ENCODE measurements at regions not wholly inside any gene's neighbourhood (a gene's known extent, or its start where the extent isn't known, plus 50 kb on each side); places are given as distances from the start of the nearest gene placed in this dataset.

DNA sequence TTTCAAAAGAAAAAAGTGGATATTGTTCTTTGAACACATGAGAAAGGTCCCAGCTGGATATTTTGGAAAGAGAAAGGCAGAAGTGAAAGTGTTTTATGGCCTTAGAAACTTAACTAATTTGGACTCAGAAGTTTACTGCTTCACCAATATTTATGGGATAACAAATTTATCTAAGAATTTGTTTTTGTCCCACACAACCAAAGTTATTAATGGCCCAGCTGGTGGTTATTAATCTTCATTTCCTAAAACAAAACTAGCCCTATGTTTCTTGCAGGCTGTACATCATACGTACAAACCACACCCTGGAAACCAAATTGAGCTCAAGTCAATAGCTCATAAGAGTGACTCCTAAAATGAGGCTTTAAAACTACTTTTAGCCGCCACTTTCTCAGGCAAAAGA, 372.9 kb upstream of the LMCD1 start:
- TF ChIP-seq, protein P1, sequence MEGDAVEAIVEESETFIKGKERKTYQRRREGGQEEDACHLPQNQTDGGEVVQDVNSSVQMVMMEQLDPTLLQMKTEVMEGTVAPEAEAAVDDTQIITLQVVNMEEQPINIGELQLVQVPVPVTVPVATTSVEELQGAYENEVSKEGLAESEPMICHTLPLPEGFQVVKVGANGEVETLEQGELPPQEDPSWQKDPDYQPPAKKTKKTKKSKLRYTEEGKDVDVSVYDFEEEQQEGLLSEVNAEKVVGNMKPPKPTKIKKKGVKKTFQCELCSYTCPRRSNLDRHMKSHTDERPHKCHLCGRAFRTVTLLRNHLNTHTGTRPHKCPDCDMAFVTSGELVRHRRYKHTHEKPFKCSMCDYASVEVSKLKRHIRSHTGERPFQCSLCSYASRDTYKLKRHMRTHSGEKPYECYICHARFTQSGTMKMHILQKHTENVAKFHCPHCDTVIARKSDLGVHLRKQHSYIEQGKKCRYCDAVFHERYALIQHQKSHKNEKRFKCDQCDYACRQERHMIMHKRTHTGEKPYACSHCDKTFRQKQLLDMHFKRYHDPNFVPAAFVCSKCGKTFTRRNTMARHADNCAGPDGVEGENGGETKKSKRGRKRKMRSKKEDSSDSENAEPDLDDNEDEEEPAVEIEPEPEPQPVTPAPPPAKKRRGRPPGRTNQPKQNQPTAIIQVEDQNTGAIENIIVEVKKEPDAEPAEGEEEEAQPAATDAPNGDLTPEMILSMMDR (IDR thresholded peaks at IDR 0.05): no peak
- TF ChIP-seq POLR2A (IDR thresholded peaks at IDR 0.05): no peak
- Histone ChIP-seq H3K27ac (no peak overlapping the region), H3K4me3 (no peak overlapping the region), H3K36me3 (no peaks in the 10 kb centered on the region), H3K27me3 (no peaks in the 10 kb centered on the region), H3K4me1 (no peaks in the 10 kb centered on the region), H3K9me3 (peaks cover 0 to 9% (median 0%) of the 10 kb centered on the region in 12 donors)
- DNase-seq (no peak), ATAC-seq (no peak)
- intact Hi-C loops (cut with DNase I): no loop called here
- 33 to 39% (median 39%) methylated on average over 2 of the region's 2 CpGs for WGBS, 4 donors

DNA sequence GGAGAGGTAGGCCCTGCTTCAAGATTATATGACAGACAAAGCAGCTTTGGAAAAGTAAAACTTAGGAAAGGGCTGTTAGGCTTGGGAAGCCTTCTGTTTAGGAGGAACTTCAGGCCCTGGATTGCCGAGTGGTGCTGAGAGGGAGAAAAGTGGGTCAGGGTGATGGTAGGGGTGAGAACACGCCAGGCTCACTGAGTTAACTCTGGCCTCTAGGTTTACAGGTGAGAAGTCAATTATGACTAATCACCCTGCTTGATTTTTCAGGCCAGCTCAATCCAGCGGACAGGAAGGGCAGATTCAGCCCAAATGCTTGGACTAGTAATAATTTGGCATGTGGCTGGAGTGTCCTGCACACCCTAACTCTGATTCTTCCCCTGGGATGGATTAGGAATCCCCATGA, 365.1 kb upstream of the LMCD1 start:
- H3K27ac ChIP-seq: no peak overlapping the region
- H3K9me3 ChIP-seq: peaks cover 0 to 6% (median 0%) of the 10 kb centered on the region in 12 donors
- DNase-seq (no peak), ATAC-seq (no peak)
- no peaks in the 10 kb centered on the region for H3K4me1 ChIP-seq
- no peaks in the 10 kb centered on the region for H3K27me3 ChIP-seq
- no peaks in the 10 kb centered on the region for H3K36me3 ChIP-seq
- TF ChIP-seq, protein P1 (IDR thresholded peaks at IDR 0.05): no peak
- TF ChIP-seq POLR2A (IDR thresholded peaks at IDR 0.05): no peak
- no peak overlapping the region for H3K4me3 ChIP-seq
- 64 to 88% (median 72%) methylated on average over 3 of the region's 3 CpGs for WGBS, 4 donors
- intact Hi-C loops (cut with DNase I): no loop called here

DNA sequence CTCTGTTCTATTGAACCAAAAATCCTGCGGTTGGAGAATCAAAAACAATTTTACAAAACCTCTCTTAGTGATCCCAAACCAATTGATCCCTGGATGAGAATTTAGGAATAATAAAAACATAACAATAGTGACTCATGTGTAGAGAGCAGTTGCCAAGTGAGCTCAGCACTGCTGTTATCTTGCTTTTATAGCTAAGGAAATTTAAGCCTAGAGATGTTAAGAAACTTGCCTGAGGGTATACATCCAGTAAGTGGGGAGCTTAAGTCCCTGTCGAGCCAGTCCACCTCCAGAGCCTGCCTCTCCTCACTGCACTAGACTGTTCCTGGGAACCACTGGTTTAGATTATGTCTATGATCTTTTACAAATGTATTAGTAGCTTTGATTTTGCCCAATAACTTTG, 358.4 kb upstream of the LMCD1 start:
- intact Hi-C loops (cut with DNase I): no loop called here
- Histone ChIP-seq H3K4me1 (no peaks in the 10 kb centered on the region), H3K27ac (no peak overlapping the region), H3K4me3 (no peak overlapping the region), H3K9me3 (no peaks in the 10 kb centered on the region), H3K27me3 (no peaks in the 10 kb centered on the region), H3K36me3 (no peaks in the 10 kb centered on the region)
- 54 to 63% (median 58%) methylated on average over 2 of the region's 2 CpGs for WGBS, 4 donors
- no peak for TF ChIP-seq POLR2A (IDR thresholded peaks at IDR 0.05)
- TF ChIP-seq, protein P1 (IDR thresholded peaks at IDR 0.05): no peak
- DNase-seq: no peak
- no peak for ATAC-seq

DNA sequence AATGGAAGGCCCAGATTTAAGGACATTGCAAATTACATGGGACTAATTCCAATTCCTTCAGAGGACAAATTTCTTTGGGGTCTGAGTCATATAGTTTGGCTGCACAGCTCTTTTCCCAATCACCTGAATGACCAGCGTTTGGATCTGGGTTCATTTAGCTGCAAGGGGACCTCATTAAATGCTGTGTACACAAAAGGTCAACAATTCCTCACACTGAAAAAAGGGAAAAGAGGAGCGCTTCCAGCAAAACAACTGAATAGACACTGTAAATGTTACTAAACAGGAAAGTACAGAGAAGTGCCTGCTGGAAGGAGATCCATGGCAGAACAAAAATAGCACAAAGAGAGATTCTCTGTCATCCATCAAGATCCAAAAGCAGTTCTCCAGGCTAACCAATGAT, 356.0 kb upstream of the LMCD1 start:
- Histone ChIP-seq H3K27ac (no peak overlapping the region), H3K27me3 (no peaks in the 10 kb centered on the region), H3K9me3 (no peaks in the 10 kb centered on the region), H3K4me3 (no peak overlapping the region), H3K4me1 (no peaks in the 10 kb centered on the region), H3K36me3 (no peaks in the 10 kb centered on the region)
- TF ChIP-seq, protein P1 (IDR thresholded peaks at IDR 0.05): no peak
- ATAC-seq (no peak), DNase-seq (no peak)
- intact Hi-C loops (cut with DNase I): no loop called here
- WGBS, 4 donors: 44 to 82% (median 71%) methylated on average over 2 of the region's 2 CpGs

Data from heart left ventricle (tissue), 16 donors.